ENCODE measurements at regions not wholly inside any gene's neighbourhood (a gene's known extent, or its start where the extent isn't known, plus 50 kb on each side); places are given as distances from the start of the nearest gene placed in this dataset.
"Not testable (repeated sequence)": the region's sequence is repeated elsewhere in the genome, so short reads cannot be mapped to it uniquely, and the experiment has no call there.

DNA sequence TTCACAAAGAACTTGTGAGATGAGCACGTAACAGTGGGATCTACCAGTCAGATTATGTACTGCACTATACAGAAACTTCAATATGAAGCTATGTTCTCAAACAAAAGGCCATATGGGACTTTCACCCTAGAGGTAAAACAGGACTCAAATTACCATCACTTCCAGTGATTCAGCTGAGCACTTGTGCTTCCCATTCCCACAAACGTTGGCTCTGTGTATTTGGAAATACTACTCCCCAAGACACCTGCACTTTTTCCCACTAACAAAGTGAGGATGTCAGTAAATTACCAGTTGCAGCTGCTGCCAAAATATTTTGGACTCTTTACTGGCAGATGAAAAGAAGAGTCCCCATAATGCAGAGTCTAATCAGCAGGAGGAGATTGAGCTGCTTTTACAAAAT lies 1570.1 kb downstream of the SI start:
- Histone ChIP-seq H3K4ac (ENCODE audit: low read depth, low read length) (no peak overlapping the region), H3K79me2 (ENCODE audit: control insufficient read depth, insufficient read depth, low read length) (no peaks in the 10 kb centered on the region), H2BK15ac (replicated peaks; ENCODE audit: low read depth) (no peak overlapping the region), H2BK5ac (ENCODE audit: low read length) (no peak overlapping the region), H3K79me1 (ENCODE audit: low read length) (no peaks in the 10 kb centered on the region), H2AK5ac (ENCODE audit: low read length) (no peak overlapping the region), H2BK120ac (ENCODE audit: low read depth, low read length) (no peak overlapping the region), H3K9ac (ENCODE audit: low read length) (no peak overlapping the region), H3K36me3 (ENCODE audit: control insufficient read depth, insufficient read depth, low read length) (no peaks in the 10 kb centered on the region), H4K5ac (ENCODE audit: low read length) (no peak overlapping the region), H3K4me2 (ENCODE audit: low read length) (no peak overlapping the region), H3K4me3 (ENCODE audit: low read length) (no peak overlapping the region), H3K56ac (ENCODE audit: low read length) (no peak overlapping the region), H3K18ac (ENCODE audit: low read length) (no peak overlapping the region), H4K8ac (ENCODE audit: low read depth, low read length) (no peak overlapping the region), H3K27ac (ENCODE audit: low read depth, low read length) (no peak overlapping the region), H3K27me3 (ENCODE audit: insufficient read depth, low read length, poor library complexity) (no peaks in the 10 kb centered on the region), H3K23ac (ENCODE audit: low read length) (no peak overlapping the region), H3K4me1 (ENCODE audit: control insufficient read depth, low read depth, low read length) (no peaks in the 10 kb centered on the region)
- no CpG with 5 or more reads among the region's 2 CpGs for WGBS (ENCODE audit: extremely low coverage, insufficient coverage, low lambda C conversion rate)
- no peak for DNase-seq

DNA sequence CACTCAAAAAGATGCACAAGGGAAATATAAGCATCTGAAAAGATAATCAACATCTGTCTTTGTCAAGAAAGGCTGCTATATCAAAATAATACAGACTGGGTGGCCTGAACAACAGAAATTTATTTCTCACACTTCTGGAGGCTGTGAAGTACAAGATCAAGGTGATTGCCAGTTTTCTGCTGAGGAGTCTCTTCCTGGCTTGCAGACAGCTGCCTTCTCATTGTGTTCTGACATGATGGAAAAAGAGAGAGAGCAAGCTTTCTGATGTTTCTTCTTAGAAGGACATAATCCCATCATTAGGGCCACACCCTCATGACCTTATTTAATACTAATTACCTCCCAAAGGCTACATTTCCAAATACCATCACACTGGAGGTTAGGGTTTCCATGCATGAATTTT lies 1573.3 kb downstream of the SI start:
- no peak overlapping the region for H3K9ac ChIP-seq (ENCODE audit: low read length)

DNA sequence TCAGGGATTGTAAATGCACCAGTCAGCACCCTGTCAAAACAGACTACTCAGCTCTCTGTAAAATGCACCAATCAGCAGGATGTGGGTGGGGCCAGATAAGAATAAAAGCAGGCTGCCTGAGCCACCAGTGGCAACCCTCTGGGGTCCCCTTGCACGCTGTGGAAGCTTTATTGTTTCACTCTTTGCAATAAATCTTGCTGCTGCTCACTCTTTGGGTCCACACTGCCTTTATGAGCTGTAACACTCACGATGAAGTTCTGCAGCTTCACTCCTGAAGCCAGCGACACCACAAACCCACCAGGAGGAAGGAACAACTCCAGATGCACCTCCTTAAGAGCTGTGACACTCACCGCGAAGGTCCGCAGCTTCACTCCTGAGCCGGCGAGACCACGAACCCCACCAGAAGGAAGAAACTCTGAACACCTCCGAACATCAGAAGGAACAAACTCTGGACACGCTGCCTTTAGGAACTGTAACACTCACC lies 1578.5 kb downstream of the SI start:
- not testable (repeated sequence) for H3K27ac ChIP-seq (ENCODE audit: low read depth, low read length); H4K5ac ChIP-seq (ENCODE audit: low read length); H4K8ac ChIP-seq (ENCODE audit: low read depth, low read length); H3K18ac ChIP-seq (ENCODE audit: low read length); H3K9ac ChIP-seq (ENCODE audit: low read length); H2BK120ac ChIP-seq (ENCODE audit: low read depth, low read length); H3K4me1 ChIP-seq (ENCODE audit: control insufficient read depth, low read depth, low read length); H2AK5ac ChIP-seq (ENCODE audit: low read length); H2BK5ac ChIP-seq (ENCODE audit: low read length); H3K4me2 ChIP-seq (ENCODE audit: low read length); H3K36me3 ChIP-seq (ENCODE audit: control insufficient read depth, insufficient read depth, low read length); H3K23ac ChIP-seq (ENCODE audit: low read length); H3K27me3 ChIP-seq (ENCODE audit: insufficient read depth, low read length, poor library complexity); H3K4ac ChIP-seq (ENCODE audit: low read depth, low read length); H3K79me2 ChIP-seq (ENCODE audit: control insufficient read depth, insufficient read depth, low read length); H3K4me3 ChIP-seq (ENCODE audit: low read length); H3K79me1 ChIP-seq (ENCODE audit: low read length); H3K56ac ChIP-seq (ENCODE audit: low read length); DNase-seq; H2BK15ac ChIP-seq (replicated peaks; ENCODE audit: low read depth)
- WGBS (ENCODE audit: extremely low coverage, insufficient coverage, low lambda C conversion rate) = no CpG with 5 or more reads among the region's 11 CpGs

More for the DNA sequence above, 1573.3 kb downstream of the SI start:
- Histone ChIP-seq H3K27ac (ENCODE audit: low read depth, low read length) (no peak overlapping the region), H4K8ac (ENCODE audit: low read depth, low read length) (no peak overlapping the region), H3K36me3 (ENCODE audit: control insufficient read depth, insufficient read depth, low read length) (no peaks in the 10 kb centered on the region), H3K4me1 (ENCODE audit: control insufficient read depth, low read depth, low read length) (no peaks in the 10 kb centered on the region), H2BK120ac (ENCODE audit: low read depth, low read length) (no peak overlapping the region), H3K4me2 (ENCODE audit: low read length) (no peak overlapping the region), H3K79me2 (ENCODE audit: control insufficient read depth, insufficient read depth, low read length) (no peaks in the 10 kb centered on the region), H3K27me3 (ENCODE audit: insufficient read depth, low read length, poor library complexity) (no peaks in the 10 kb centered on the region), H3K4me3 (ENCODE audit: low read length) (no peak overlapping the region), H3K4ac (ENCODE audit: low read depth, low read length) (no peak overlapping the region), H2BK15ac (replicated peaks; ENCODE audit: low read depth) (no peak overlapping the region), H2AK5ac (ENCODE audit: low read length) (no peak overlapping the region), H2BK5ac (ENCODE audit: low read length) (no peak overlapping the region), H4K5ac (ENCODE audit: low read length) (no peak overlapping the region), H3K79me1 (ENCODE audit: low read length) (no peaks in the 10 kb centered on the region), H3K56ac (ENCODE audit: low read length) (no peak overlapping the region), H3K23ac (ENCODE audit: low read length) (no peak overlapping the region), H3K18ac (ENCODE audit: low read length) (no peak overlapping the region)
- DNase-seq = no peak

DNA sequence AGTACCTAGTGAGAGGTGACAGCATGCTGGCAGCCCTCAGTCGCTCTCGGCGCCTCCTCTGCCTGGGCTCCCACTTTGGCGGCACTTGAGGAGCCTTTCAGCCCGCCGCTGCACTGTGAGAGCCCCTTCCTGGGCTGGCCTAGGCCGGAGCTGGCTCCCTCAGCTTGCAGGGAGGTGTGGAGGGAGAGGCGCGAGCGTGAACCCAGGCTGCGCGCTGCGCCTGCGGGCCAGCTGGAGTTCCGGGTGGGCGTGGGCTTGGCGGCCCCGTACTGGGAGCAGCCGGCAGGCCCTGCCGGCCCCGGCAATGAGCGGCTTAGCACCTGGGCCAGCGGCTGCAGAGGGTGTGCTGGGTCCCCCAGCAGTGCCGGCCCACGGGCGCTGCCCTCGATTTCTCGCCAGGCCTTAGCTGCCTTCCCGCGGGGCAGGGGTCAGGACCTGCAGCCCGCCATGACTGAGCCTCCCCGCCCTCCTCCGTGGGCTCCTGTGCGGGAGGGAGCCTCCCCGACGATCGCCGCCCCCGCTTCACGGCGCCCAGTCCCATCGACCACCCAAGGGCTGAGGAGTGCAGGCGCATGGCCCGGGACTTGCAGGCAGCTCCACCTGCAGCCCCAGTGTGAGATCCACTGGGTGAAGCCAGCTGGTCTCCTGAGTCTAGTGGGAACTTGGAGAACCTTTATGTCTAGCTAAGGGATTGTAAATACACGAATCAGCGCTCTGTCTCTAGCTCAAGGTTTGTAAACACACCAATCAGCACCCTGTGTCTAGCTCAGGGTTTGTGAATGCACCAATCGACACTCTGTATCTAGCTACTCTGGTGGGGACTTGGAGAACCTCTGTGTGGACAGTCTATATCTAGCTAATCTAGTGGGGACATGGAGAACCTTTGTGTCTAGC lies 1579.2 kb downstream of the SI start:
- H2BK15ac ChIP-seq (replicated peaks; ENCODE audit: low read depth); H2AK5ac ChIP-seq (ENCODE audit: low read length); H3K79me1 ChIP-seq (ENCODE audit: low read length); H3K9ac ChIP-seq (ENCODE audit: low read length); H3K4me1 ChIP-seq (ENCODE audit: control insufficient read depth, low read depth, low read length); H4K5ac ChIP-seq (ENCODE audit: low read length); H4K8ac ChIP-seq (ENCODE audit: low read depth, low read length); H3K79me2 ChIP-seq (ENCODE audit: control insufficient read depth, insufficient read depth, low read length); H3K36me3 ChIP-seq (ENCODE audit: control insufficient read depth, insufficient read depth, low read length); DNase-seq; H3K4ac ChIP-seq (ENCODE audit: low read depth, low read length); H3K18ac ChIP-seq (ENCODE audit: low read length); H3K4me2 ChIP-seq (ENCODE audit: low read length); H3K27me3 ChIP-seq (ENCODE audit: insufficient read depth, low read length, poor library complexity); H2BK5ac ChIP-seq (ENCODE audit: low read length); H3K23ac ChIP-seq (ENCODE audit: low read length); H2BK120ac ChIP-seq (ENCODE audit: low read depth, low read length); H3K4me3 ChIP-seq (ENCODE audit: low read length); H3K56ac ChIP-seq (ENCODE audit: low read length); H3K27ac ChIP-seq (ENCODE audit: low read depth, low read length): not testable (repeated sequence)
- WGBS (ENCODE audit: extremely low coverage, insufficient coverage, low lambda C conversion rate) = no CpG with 5 or more reads among the region's 47 CpGs

DNA sequence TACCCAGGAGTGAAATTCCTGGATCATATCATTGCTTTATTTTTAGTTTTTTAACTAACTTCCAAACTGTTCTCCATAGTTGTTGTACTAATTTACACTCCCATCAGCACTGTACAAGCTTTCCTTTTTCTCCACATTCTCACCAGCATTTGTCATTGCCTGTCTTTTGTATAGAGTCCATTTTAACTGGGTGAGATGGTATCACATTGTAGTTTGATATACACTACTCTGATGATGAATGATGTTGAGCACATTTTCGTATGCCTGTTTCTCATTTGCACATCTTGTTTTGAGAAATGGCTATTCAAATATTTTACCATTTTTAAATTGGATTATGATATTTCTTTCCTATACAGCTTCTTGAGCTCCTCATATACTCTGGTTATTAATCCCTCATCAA lies 1586.6 kb downstream of the SI start:
- Histone ChIP-seq H3K27me3 (ENCODE audit: insufficient read depth, low read length, poor library complexity) (no peaks in the 10 kb centered on the region), H3K9ac (ENCODE audit: low read length) (no peak overlapping the region), H3K4me1 (ENCODE audit: control insufficient read depth, low read depth, low read length) (no peaks in the 10 kb centered on the region), H2BK5ac (ENCODE audit: low read length) (no peak overlapping the region), H3K79me2 (ENCODE audit: control insufficient read depth, insufficient read depth, low read length) (no peaks in the 10 kb centered on the region), H2AK5ac (ENCODE audit: low read length) (no peak overlapping the region), H3K23ac (ENCODE audit: low read length) (no peak overlapping the region), H3K27ac (ENCODE audit: low read depth, low read length) (no peak overlapping the region), H2BK15ac (replicated peaks; ENCODE audit: low read depth) (no peak overlapping the region), H4K8ac (ENCODE audit: low read depth, low read length) (no peak overlapping the region), H3K4ac (ENCODE audit: low read depth, low read length) (no peak overlapping the region), H3K4me2 (ENCODE audit: low read length) (no peak overlapping the region), H3K56ac (ENCODE audit: low read length) (no peak overlapping the region), H3K4me3 (ENCODE audit: low read length) (no peak overlapping the region), H2BK120ac (ENCODE audit: low read depth, low read length) (no peak overlapping the region), H3K36me3 (ENCODE audit: control insufficient read depth, insufficient read depth, low read length) (no peaks in the 10 kb centered on the region), H3K79me1 (ENCODE audit: low read length) (no peaks in the 10 kb centered on the region), H3K18ac (ENCODE audit: low read length) (no peak overlapping the region), H4K5ac (ENCODE audit: low read length) (no peak overlapping the region)
- DNase-seq = no peak
- WGBS (ENCODE audit: extremely low coverage, insufficient coverage, low lambda C conversion rate) = no CpG with 5 or more reads among the region's 1 CpG

DNA sequence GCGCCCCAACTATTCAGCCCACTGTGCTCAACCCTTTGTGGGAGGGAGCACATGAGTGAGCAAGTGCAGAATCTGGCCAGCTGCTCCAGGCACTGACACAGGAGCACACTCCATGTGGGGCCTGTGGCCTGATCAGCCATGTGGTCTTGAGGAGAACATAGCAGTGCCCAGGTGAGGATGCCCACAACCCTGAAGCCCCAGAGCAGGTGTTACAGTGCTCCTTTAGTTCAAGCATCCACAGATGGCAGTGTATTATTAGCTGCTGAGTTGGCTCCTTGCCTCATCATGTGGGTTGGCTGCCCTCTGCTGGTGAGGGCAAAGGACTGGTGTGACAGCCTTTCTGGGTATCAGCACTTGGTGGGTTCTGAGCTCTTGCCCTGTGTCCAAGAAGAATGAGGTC lies 1588.2 kb downstream of the SI start:
- DNase-seq = peak; percentile 85
- Histone ChIP-seq H3K9ac (ENCODE audit: low read length) (no peak overlapping the region), H2BK120ac (ENCODE audit: low read depth, low read length) (no peak overlapping the region), H3K4me2 (ENCODE audit: low read length) (no peak overlapping the region), H2AK5ac (ENCODE audit: low read length) (no peak overlapping the region), H3K4me1 (ENCODE audit: control insufficient read depth, low read depth, low read length) (no peaks in the 10 kb centered on the region), H2BK5ac (ENCODE audit: low read length) (no peak overlapping the region), H2BK15ac (replicated peaks; ENCODE audit: low read depth) (no peak overlapping the region), H3K4me3 (ENCODE audit: low read length) (no peak overlapping the region), H4K8ac (ENCODE audit: low read depth, low read length) (no peak overlapping the region), H3K4ac (ENCODE audit: low read depth, low read length) (no peak overlapping the region), H3K56ac (ENCODE audit: low read length) (no peak overlapping the region), H3K23ac (ENCODE audit: low read length) (no peak overlapping the region), H3K79me2 (ENCODE audit: control insufficient read depth, insufficient read depth, low read length) (no peaks in the 10 kb centered on the region), H3K27ac (ENCODE audit: low read depth, low read length) (no peak overlapping the region), H3K18ac (ENCODE audit: low read length) (no peak overlapping the region), H3K36me3 (ENCODE audit: control insufficient read depth, insufficient read depth, low read length) (no peaks in the 10 kb centered on the region), H4K5ac (ENCODE audit: low read length) (no peak overlapping the region), H3K79me1 (ENCODE audit: low read length) (no peaks in the 10 kb centered on the region), H3K27me3 (ENCODE audit: insufficient read depth, low read length, poor library complexity) (no peaks in the 10 kb centered on the region)
- WGBS (ENCODE audit: extremely low coverage, insufficient coverage, low lambda C conversion rate) = no CpG with 5 or more reads among the region's 1 CpG

Measured in mesendoderm (in vitro differentiated cells).